Naive thymus-derived CD8-positive, alpha-beta T cell (primary cell): ENCODE measurements at regions not wholly inside any gene's neighbourhood (a gene's known extent, or its start where the extent isn't known, plus 50 kb on each side); places are given as distances from the start of the nearest gene placed in this dataset.

Source experiments
- ATAC-seq, 2 donors: fragments of 150-1000 bp; cut with Tn5 transposase in 1 of 2; sonication (Bioruptor Pico), chemical (Tn5 transposase) in 1 of 2; 1 replicate in 1 of 2; 2 replicates in 1 of 2; pipeline ENCODE4 v1.10.0; 2021; ENCODE audit warnings: mild to moderate bottlenecking in 2 of 2, moderate library complexity in 2 of 2
- POLR2A ChIA-PET: fragments of 350-600 bp; sonication (Branson Sonifier 250); formaldehyde crosslinking; loops from one replicate; lab custom pipeline; 2021; ENCODE audit warnings: antibody characterized with exemption; lab: Charles Lee
- DNase-seq, 10 donors: peaks; one replicate each; pipeline versions ENCODE4 v3.0.0 to v3.0.0-alpha.2; 2020 to 2022
- H3K27ac Mint-ChIP-seq, 10 donors: one replicate each; pipeline ENCODE4 v1.8.0; 2020 to 2022; ENCODE audit warnings: mild to moderate bottlenecking in 10 of 10, mixed read lengths in 10 of 10, moderate library complexity in 4 of 10, inconsistent platforms in 1 of 10
- H3K27me3 Mint-ChIP-seq, 5 donors: one replicate each; pipeline ENCODE4 v1.8.0; 2021 to 2022; ENCODE audit warnings: mixed read lengths in 5 of 5
- H3K36me3 Mint-ChIP-seq, 3 donors: one replicate each; pipeline ENCODE4 v1.8.0; 2020 to 2022; ENCODE audit warnings: mixed read lengths in 3 of 3, mild to moderate bottlenecking in 2 of 3, inconsistent platforms in 1 of 3
- H3K4me1 Mint-ChIP-seq, 4 donors: one replicate each; pipeline ENCODE4 v1.8.0; 2021 to 2022; ENCODE audit warnings: mixed read lengths in 4 of 4
- H3K4me3 Mint-ChIP-seq, 10 donors: one replicate each; pipeline ENCODE4 v1.8.0; 2020 to 2022; ENCODE audit warnings: mild to moderate bottlenecking in 10 of 10, mixed read lengths in 10 of 10, moderate library complexity in 6 of 10, inconsistent platforms in 1 of 10
- H3K9me3 Mint-ChIP-seq, 9 donors: one replicate each; pipeline ENCODE4 v1.8.0; 2020 to 2022; ENCODE audit warnings: mixed read lengths in 9 of 9, mild to moderate bottlenecking in 3 of 9, inconsistent platforms in 1 of 9, moderate library complexity in 1 of 9

DNA sequence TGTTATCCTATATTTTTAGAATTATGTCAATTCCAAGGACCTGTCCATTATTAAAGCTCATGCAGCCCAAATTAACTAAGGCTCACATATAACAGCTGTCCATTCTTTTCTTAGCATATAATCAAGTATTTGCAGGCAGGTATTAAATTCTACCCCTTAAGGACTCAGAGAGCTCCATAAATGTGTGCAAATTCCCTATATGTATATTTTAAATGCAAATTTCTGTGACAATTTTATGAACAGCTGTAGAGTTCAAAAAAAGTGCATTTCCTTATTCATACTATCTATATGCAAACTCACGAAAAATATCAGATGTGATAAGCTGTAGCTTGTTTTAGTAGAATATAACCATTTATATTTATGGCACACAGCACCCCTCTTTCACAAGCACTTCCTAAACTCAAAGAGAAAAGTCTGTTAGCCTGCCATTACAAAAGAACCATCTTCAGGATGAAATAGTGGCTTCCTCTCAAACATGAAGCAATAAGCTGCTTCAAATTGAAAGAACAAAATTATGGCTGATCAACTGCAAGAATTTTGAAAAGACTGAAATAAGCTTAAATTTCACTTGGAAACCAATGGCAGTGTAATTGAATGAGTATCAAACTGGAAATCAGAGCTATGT is 155.0 kb upstream of the REG3G start:
- peaks cover 0 to 25% (median 8%) of the 10 kb centered on the region in 9 donors for H3K9me3 Mint-ChIP-seq
- no peaks in the 10 kb centered on the region for H3K4me1 Mint-ChIP-seq
- POLR2A ChIA-PET = no interaction called here
- H3K27me3 Mint-ChIP-seq = no peaks in the 10 kb centered on the region
- no peak for ATAC-seq
- no peak for DNase-seq
- H3K4me3 Mint-ChIP-seq = no peak overlapping the region
- H3K27ac Mint-ChIP-seq = no peak overlapping the region
- no peaks in the 10 kb centered on the region for H3K36me3 Mint-ChIP-seq

GRCh38 chr2:78873526-78873925 is 152.0 kb upstream of the REG3G start:
- POLR2A ChIA-PET = no interaction called here
- no peaks in the 10 kb centered on the region for H3K27me3 Mint-ChIP-seq
- H3K4me3 Mint-ChIP-seq = no peak overlapping the region
- DNase-seq (no peak), ATAC-seq (no peak)
- H3K9me3 Mint-ChIP-seq = peaks cover 0 to 22% (median 5%) of the 10 kb centered on the region in 9 donors
- no peaks in the 10 kb centered on the region for H3K36me3 Mint-ChIP-seq
- H3K4me1 Mint-ChIP-seq = no peaks in the 10 kb centered on the region
- no peak overlapping the region for H3K27ac Mint-ChIP-seq

- Mint-ChIP-seq H3K27ac (no peak overlapping the region), H3K4me3 (no peak overlapping the region), H3K27me3 (no peaks in the 10 kb centered on the region), H3K9me3 (peaks cover 0 to 10% (median 4%) of the 10 kb centered on the region in 9 donors), H3K4me1 (no peaks in the 10 kb centered on the region), H3K36me3 (no peaks in the 10 kb centered on the region)
- POLR2A ChIA-PET = no interaction called here
- DNase-seq (no peak), ATAC-seq (no peak)
Observed at GRCh38 chr2:78876316-78876688, 149.2 kb upstream of the REG3G start.

GRCh38 chr2:78887446-78887845 is 138.1 kb upstream of the REG3G start:
- no peak for ATAC-seq
- POLR2A ChIA-PET = no interaction called here
- no peak overlapping the region for H3K27ac Mint-ChIP-seq

DNA sequence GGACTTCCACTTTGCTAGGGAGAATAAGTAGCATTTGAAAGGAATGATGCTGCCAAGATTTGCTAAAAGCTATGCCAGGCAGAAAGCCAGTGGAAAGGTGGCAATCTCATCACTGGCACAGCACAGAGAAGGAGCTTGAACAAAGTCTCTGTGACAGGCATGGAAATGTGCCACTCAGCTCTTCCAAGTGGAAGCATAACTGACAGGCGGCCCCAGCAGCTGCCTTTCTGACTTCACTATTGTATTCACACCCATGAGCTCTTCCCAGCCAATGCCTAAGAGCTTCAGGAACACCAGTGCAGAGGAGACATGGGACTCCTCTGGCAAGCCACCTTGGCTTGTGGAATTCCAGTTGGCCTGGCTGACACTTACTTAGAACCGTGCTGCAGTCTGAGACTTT is 134.6 kb upstream of the REG3G start:
- POLR2A ChIA-PET = no interaction called here
- Mint-ChIP-seq H3K4me1 (peaks cover 0 to under 1% (median 0%) of the 10 kb centered on the region in 4 donors), H3K9me3 (peaks cover 0 to 14% (median 6%) of the 10 kb centered on the region in 9 donors), H3K36me3 (no peaks in the 10 kb centered on the region), H3K27ac (no peak overlapping the region), H3K27me3 (no peaks in the 10 kb centered on the region), H3K4me3 (no peak overlapping the region)
- no peak for DNase-seq
- ATAC-seq = no peak

More at GRCh38 chr2:78887446-78887845, 138.1 kb upstream of the REG3G start:
- DNase-seq = no peak
- Mint-ChIP-seq H3K36me3 (no peaks in the 10 kb centered on the region), H3K4me3 (no peak overlapping the region), H3K4me1 (no peaks in the 10 kb centered on the region), H3K9me3 (peaks cover 0 to 16% (median 4%) of the 10 kb centered on the region in 9 donors), H3K27me3 (peaks cover 0 to 2% (median 0%) of the 10 kb centered on the region in 5 donors)

- H3K27me3 Mint-ChIP-seq = no peaks in the 10 kb centered on the region
- ATAC-seq (no peak), DNase-seq (no peak)
- H3K4me3 Mint-ChIP-seq = no peak overlapping the region
- peaks cover 0 to 3% (median 0%) of the 10 kb centered on the region in 4 donors for H3K4me1 Mint-ChIP-seq
- H3K9me3 Mint-ChIP-seq = peaks cover 0 to 20% (median 8%) of the 10 kb centered on the region in 9 donors
- POLR2A ChIA-PET = no interaction called here
- H3K27ac Mint-ChIP-seq = no peak overlapping the region
- H3K36me3 Mint-ChIP-seq = no peaks in the 10 kb centered on the region
Observed at GRCh38 chr2:78892295-78892694, 133.2 kb upstream of the REG3G start.

GRCh38 chr2:78895022-78895421 is 130.5 kb upstream of the REG3G start:
- DNase-seq (no peak), ATAC-seq (no peak)
- Mint-ChIP-seq H3K4me3 (no peak overlapping the region), H3K27me3 (no peaks in the 10 kb centered on the region), H3K27ac (no peak overlapping the region), H3K4me1 (peaks cover 0 to 3% (median 0%) of the 10 kb centered on the region in 4 donors), H3K9me3 (peaks cover 0 to 32% (median 4%) of the 10 kb centered on the region in 9 donors), H3K36me3 (no peaks in the 10 kb centered on the region)
- POLR2A ChIA-PET = no interaction called here

GRCh38 chr2:78896536-78896935 is 129.0 kb upstream of the REG3G start:
- H3K4me3 Mint-ChIP-seq = no peak overlapping the region
- no peaks in the 10 kb centered on the region for H3K36me3 Mint-ChIP-seq
- H3K4me1 Mint-ChIP-seq = peaks cover 0 to 3% (median 0%) of the 10 kb centered on the region in 4 donors
- no peak overlapping the region for H3K27ac Mint-ChIP-seq
- DNase-seq = no peak
- no peaks in the 10 kb centered on the region for H3K27me3 Mint-ChIP-seq
- peaks cover 0 to 33% (median 5%) of the 10 kb centered on the region in 9 donors for H3K9me3 Mint-ChIP-seq
- POLR2A ChIA-PET = no interaction called here
- no peak for ATAC-seq

DNA sequence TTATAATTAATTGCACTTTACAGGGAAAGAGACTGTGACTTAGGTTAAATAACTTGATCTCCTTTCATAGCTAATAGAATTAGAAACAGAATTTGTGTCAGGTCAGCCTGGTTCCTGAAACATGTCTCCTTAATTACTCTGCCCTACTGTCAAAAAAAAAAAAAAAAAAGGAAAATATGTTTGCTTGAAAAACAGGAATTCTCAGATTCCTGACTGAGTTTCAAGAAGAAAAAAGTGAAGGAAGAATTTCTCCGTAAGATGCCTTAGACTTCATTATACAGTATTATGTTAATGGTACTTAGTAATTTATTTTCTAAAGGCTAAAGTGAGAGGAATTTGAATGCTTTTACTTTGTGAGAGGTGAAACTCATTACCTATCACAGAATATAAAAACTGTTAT is 118.4 kb upstream of the REG3G start:
- Mint-ChIP-seq H3K27me3 (no peaks in the 10 kb centered on the region), H3K4me1 (no peaks in the 10 kb centered on the region), H3K4me3 (no peak overlapping the region), H3K36me3 (peaks cover 0 to 2% (median 0%) of the 10 kb centered on the region in 3 donors), H3K9me3 (peaks cover 0 to 14% (median 8%) of the 10 kb centered on the region in 9 donors), H3K27ac (no peak overlapping the region)
- POLR2A ChIA-PET = no interaction called here
- DNase-seq (no peak), ATAC-seq (no peak)

DNA sequence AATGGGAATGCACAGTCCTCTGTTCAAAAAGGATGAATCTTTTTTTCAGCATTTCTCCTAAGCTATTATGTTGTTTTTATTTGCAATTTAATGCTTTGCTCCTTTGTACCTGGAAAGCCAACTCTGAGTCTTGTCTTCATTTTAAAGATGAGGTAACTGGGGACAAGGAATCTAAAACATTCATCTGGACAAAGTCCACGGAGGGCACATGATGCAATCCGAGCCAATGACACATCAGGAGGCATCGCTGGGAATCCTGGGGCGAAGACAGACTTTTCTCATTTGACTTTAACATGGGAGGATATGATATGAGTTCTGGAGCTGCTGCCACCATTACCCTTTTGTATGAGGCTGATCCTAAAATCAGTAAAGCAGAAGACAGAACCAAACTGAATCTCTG is 116.5 kb upstream of the REG3G start:
- H3K9me3 Mint-ChIP-seq = peaks cover 0 to 18% (median 7%) of the 10 kb centered on the region in 9 donors
- H3K36me3 Mint-ChIP-seq = peaks cover 0 to 2% (median 0%) of the 10 kb centered on the region in 3 donors
- DNase-seq (no peak), ATAC-seq (no peak)
- H3K27ac Mint-ChIP-seq = no peak overlapping the region
- no peak overlapping the region for H3K4me3 Mint-ChIP-seq
- POLR2A ChIA-PET = no interaction called here
- no peaks in the 10 kb centered on the region for H3K27me3 Mint-ChIP-seq
- no peaks in the 10 kb centered on the region for H3K4me1 Mint-ChIP-seq

DNA sequence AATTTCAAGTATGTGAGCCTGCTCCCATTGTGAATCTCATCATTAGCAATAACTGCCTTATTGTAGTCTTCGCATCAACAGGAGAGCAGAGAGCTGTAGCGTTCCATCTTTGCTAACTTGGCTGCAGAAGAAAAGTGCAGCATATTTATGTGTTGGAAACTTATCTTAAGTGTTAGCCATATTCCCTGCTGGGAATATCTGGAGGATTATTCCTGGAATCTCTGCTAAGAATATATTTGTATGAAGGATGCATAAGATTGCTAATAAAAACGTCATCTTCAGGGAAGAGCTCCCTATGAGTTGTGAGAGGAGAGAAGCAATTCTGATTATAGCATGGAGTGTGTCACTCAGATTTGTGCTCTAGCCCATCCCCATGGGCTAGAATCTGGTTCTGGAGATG is 115.1 kb upstream of the REG3G start:
- H3K27me3 Mint-ChIP-seq = no peaks in the 10 kb centered on the region
- peaks cover 0 to 21% (median 6%) of the 10 kb centered on the region in 9 donors for H3K9me3 Mint-ChIP-seq
- H3K36me3 Mint-ChIP-seq = peaks cover 0 to 2% (median 0%) of the 10 kb centered on the region in 3 donors
- no peaks in the 10 kb centered on the region for H3K4me1 Mint-ChIP-seq
- H3K4me3 Mint-ChIP-seq = no peak overlapping the region
- no peak overlapping the region for H3K27ac Mint-ChIP-seq
- POLR2A ChIA-PET = no interaction called here
- ATAC-seq (no peak), DNase-seq (no peak)

DNA sequence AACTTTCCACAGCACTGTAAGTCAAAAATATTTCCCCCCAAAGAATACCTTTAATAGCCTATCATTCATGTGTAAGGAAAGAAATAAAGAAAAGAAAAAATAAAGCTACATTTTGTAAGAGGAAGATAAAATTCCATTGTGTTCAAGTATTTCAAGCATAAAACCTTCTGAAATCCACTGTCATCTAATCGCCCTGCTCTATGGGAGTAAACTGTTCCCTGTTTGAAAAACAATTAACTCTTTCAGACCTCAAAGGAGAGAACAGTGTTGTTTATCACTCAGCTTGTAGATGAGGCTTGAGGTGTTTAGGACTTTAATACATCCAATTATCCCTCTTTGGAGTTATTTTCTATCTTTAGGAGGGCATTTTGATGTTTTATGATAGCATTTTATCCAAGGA is 112.2 kb upstream of the REG3G start:
- Mint-ChIP-seq H3K4me3 (no peak overlapping the region), H3K27ac (no peak overlapping the region), H3K4me1 (no peaks in the 10 kb centered on the region), H3K9me3 (peaks cover 0 to 23% (median 6%) of the 10 kb centered on the region in 9 donors), H3K27me3 (no peaks in the 10 kb centered on the region), H3K36me3 (peaks cover 0 to 2% (median 0%) of the 10 kb centered on the region in 3 donors)
- POLR2A ChIA-PET = no interaction called here
- ATAC-seq = no peak
- no peak for DNase-seq

- no peak for DNase-seq
- no peak overlapping the region for H3K27ac Mint-ChIP-seq
- H3K4me1 Mint-ChIP-seq = no peaks in the 10 kb centered on the region
- peaks cover 0 to 30% (median 9%) of the 10 kb centered on the region in 9 donors for H3K9me3 Mint-ChIP-seq
- no peaks in the 10 kb centered on the region for H3K27me3 Mint-ChIP-seq
- H3K4me3 Mint-ChIP-seq = no peak overlapping the region
- POLR2A ChIA-PET = no interaction called here
- H3K36me3 Mint-ChIP-seq = peaks cover 0 to 5% (median 0%) of the 10 kb centered on the region in 3 donors
- ATAC-seq = no peak
Observed at GRCh38 chr2:78925258-78925657, 100.2 kb upstream of the REG3G start.

GRCh38 chr2:78928502-78928901 is 97.0 kb upstream of the REG3G start:
- POLR2A ChIA-PET = no interaction called here
- Mint-ChIP-seq H3K27me3 (no peaks in the 10 kb centered on the region), H3K9me3 (peaks cover 0 to 26% (median 8%) of the 10 kb centered on the region in 9 donors), H3K27ac (no peak overlapping the region), H3K4me1 (no peaks in the 10 kb centered on the region), H3K36me3 (peaks cover 0 to 3% (median 0%) of the 10 kb centered on the region in 3 donors), H3K4me3 (no peak overlapping the region)
- ATAC-seq = no peak
- no peak for DNase-seq
